ENCODE measurements at regions not wholly inside any gene's neighbourhood (a gene's known extent, or its start where the extent isn't known, plus 50 kb on each side); places are given as distances from the start of the nearest gene placed in this dataset.

DNA sequence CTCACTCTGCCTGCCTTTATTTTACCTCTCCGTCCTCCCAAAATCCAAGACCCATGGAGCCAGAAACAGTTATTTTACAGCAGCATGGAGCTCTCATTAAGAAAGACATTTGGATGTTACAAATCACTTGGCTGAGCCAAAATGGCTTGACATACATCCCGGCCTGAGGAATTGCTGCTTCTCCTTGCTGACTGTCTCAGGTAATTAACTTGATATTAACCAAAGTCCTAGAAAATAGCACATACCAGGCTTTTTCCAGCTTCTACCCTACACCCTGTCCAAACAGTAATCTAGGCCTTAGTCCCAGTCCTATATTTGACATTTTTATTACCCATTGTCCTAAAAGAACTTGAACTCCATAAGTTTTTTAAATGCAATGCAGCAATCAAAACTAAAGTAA is 205.0 kb downstream of the TMX3 start:
- Mint-ChIP-seq H3K36me3 (no peaks in the 10 kb centered on the region), H3K4me3 (peak overlapping the region in 1 of 7 donors; percentile 41), H3K4me1 (no peaks in the 10 kb centered on the region), H3K27ac (no peak overlapping the region), H3K9me3 (no peaks in the 10 kb centered on the region), H3K27me3 (no peaks in the 10 kb centered on the region)
- H3K27ac ChIP-seq (ENCODE audit: low read depth, low read length): no peak overlapping the region
- POLR2A ChIA-PET: no interaction called here
- no peaks in the 10 kb centered on the region for H3K27me3 ChIP-seq (ENCODE audit: insufficient read depth, low read length, poor library complexity, severe bottlenecking)
- no peaks in the 10 kb centered on the region for H3K9me3 ChIP-seq (ENCODE audit: low read length)
- no peak overlapping the region for H3K4me3 ChIP-seq (ENCODE audit: low read length)
- CTCF ChIA-PET: no interaction called here
- no peak for DNase-seq
- H3K4me1 ChIP-seq (ENCODE audit: insufficient read depth, low read length): no peaks in the 10 kb centered on the region
- H3K36me3 ChIP-seq (ENCODE audit: insufficient read depth, low read length): no peaks in the 10 kb centered on the region

DNA sequence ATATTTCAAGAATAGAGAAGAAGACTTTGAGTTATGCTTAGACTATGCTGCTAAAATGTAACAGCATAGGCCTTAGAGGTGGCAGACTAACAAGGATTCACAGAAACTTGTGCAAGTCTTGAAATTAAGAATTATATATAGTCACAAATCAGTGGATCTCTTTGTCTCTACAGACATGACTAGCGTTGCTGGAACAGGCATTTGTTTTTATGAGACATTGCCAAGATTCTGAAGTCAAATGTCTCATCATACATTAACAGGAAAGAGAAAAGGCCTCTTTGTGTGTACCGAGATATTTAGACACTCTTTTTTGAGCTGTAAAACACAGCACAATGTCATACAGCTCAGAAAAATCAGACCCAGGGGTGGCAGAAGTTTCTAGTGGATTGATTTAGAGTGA is 207.1 kb downstream of the TMX3 start:
- DNase-seq: no peak
- H3K36me3 Mint-ChIP-seq: no peaks in the 10 kb centered on the region
- no peaks in the 10 kb centered on the region for H3K9me3 Mint-ChIP-seq
- H3K9me3 ChIP-seq (ENCODE audit: low read length): no peaks in the 10 kb centered on the region
- H3K27ac ChIP-seq (ENCODE audit: low read depth, low read length): no peak overlapping the region
- peaks cover 0 to 2% of the 10 kb centered on the region in 2 donors for H3K27me3 Mint-ChIP-seq
- H3K4me1 ChIP-seq (ENCODE audit: insufficient read depth, low read length): no peaks in the 10 kb centered on the region
- no peak overlapping the region for H3K27ac Mint-ChIP-seq
- no peaks in the 10 kb centered on the region for H3K27me3 ChIP-seq (ENCODE audit: insufficient read depth, low read length, poor library complexity, severe bottlenecking)
- no peak overlapping the region for H3K4me3 ChIP-seq (ENCODE audit: low read length)
- POLR2A ChIA-PET: no interaction called here
- no peaks in the 10 kb centered on the region for H3K36me3 ChIP-seq (ENCODE audit: insufficient read depth, low read length)
- no peak overlapping the region for H3K4me3 Mint-ChIP-seq
- CTCF ChIA-PET: no interaction called here
- no peaks in the 10 kb centered on the region for H3K4me1 Mint-ChIP-seq

- Histone ChIP-seq H3K27me3 (ENCODE audit: insufficient read depth, low read length, poor library complexity, severe bottlenecking) (no peaks in the 10 kb centered on the region), H3K27ac (ENCODE audit: low read depth, low read length) (no peak overlapping the region), H3K4me1 (ENCODE audit: insufficient read depth, low read length) (no peaks in the 10 kb centered on the region), H3K9me3 (ENCODE audit: low read length) (no peaks in the 10 kb centered on the region), H3K36me3 (ENCODE audit: insufficient read depth, low read length) (no peaks in the 10 kb centered on the region), H3K4me3 (ENCODE audit: low read length) (no peak overlapping the region)
- Mint-ChIP-seq H3K4me3 (no peak overlapping the region), H3K4me1 (no peaks in the 10 kb centered on the region), H3K27ac (no peak overlapping the region), H3K27me3 (peaks cover 0 to 2% of the 10 kb centered on the region in 2 donors), H3K9me3 (peaks cover 0 to 2% (median 0%) of the 10 kb centered on the region in 5 donors), H3K36me3 (no peaks in the 10 kb centered on the region)
- POLR2A ChIA-PET: no interaction called here
- DNase-seq: no peak
- CTCF ChIA-PET: no interaction called here
These were observed 209.7 kb downstream of the TMX3 start for GRCh38 chr18:68505178-68505574.

DNA sequence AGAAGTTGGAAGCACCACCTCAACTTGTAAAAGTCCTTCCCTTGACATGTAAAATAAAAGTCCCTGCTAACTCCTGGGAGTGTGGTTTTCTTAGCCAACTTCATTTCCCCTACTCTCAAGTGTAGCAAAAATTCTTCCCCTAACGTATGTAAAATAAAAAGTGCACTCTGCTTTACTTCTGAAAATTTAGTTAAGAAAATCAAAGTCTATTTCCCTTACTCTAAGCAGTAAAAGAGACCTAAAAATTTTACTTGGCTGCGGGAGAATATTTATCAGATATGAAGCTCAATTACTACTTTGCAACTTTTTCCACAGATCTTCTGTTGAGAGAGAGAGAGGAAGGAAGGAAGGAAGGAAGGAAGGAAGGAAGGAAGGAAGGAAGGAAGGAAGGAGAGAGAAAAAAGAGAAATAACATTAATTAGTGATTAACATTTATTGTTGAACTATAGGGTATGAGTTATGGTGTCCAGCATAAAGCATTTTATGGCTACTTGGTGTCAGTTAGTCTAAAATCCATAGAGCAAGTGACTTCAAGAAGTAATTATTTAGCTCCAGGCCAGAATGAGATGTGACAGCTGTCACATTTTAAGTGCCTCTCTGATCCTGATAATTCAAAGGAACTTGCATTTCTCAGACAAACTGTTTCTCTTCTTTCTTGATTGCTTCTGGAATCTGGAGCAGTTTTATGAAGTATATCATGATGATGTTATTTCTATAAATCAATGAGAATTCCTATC is 210.3 kb downstream of the TMX3 start:
- Histone ChIP-seq H3K9me3 (ENCODE audit: low read length) (no peaks in the 10 kb centered on the region), H3K27ac (ENCODE audit: low read depth, low read length) (no peak overlapping the region), H3K27me3 (ENCODE audit: insufficient read depth, low read length, poor library complexity, severe bottlenecking) (no peaks in the 10 kb centered on the region), H3K36me3 (ENCODE audit: insufficient read depth, low read length) (no peaks in the 10 kb centered on the region), H3K4me3 (ENCODE audit: low read length) (no peak overlapping the region), H3K4me1 (ENCODE audit: insufficient read depth, low read length) (no peaks in the 10 kb centered on the region)
- Mint-ChIP-seq H3K4me3 (no peak overlapping the region), H3K9me3 (peaks cover 0 to 2% (median 0%) of the 10 kb centered on the region in 5 donors), H3K4me1 (no peaks in the 10 kb centered on the region), H3K36me3 (no peaks in the 10 kb centered on the region), H3K27ac (no peak overlapping the region), H3K27me3 (peaks cover 0 to 2% of the 10 kb centered on the region in 2 donors)
- POLR2A ChIA-PET: no interaction called here
- DNase-seq: no peak
- CTCF ChIA-PET: no interaction called here

DNA sequence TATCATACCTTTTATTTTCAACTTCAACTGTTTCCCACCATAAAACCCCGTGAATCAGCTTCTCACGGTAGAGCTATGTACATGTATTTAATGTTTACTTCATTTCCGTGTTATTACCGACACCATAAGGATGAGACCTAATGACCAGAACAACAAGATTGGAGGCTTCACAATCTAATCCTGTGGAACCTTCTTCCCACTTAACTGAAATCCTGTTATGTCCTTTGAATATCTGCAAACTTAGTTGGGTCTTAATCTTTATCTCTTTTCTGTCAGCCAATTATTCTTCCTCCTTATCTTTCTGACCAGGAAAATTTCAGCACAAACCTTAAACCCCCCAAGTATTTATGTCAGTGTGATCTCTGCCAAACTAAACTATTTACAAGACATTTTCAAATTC is 214.4 kb downstream of the TMX3 start:
- Histone ChIP-seq H3K9me3 (ENCODE audit: low read length) (no peaks in the 10 kb centered on the region), H3K36me3 (ENCODE audit: insufficient read depth, low read length) (no peaks in the 10 kb centered on the region), H3K27ac (ENCODE audit: low read depth, low read length) (no peak overlapping the region), H3K27me3 (ENCODE audit: insufficient read depth, low read length, poor library complexity, severe bottlenecking) (no peaks in the 10 kb centered on the region), H3K4me1 (ENCODE audit: insufficient read depth, low read length) (no peaks in the 10 kb centered on the region), H3K4me3 (ENCODE audit: low read length) (no peak overlapping the region)
- Mint-ChIP-seq H3K4me1 (no peaks in the 10 kb centered on the region), H3K27me3 (peaks cover 0 to 2% of the 10 kb centered on the region in 2 donors), H3K9me3 (peaks cover 0 to 3% (median 0%) of the 10 kb centered on the region in 5 donors), H3K27ac (no peak overlapping the region), H3K4me3 (no peak overlapping the region), H3K36me3 (no peaks in the 10 kb centered on the region)
- ChIA-PET POLR2A (no interaction called here), CTCF (no interaction called here)
- DNase-seq: no peak

- Mint-ChIP-seq H3K4me3 (no peak overlapping the region), H3K4me1 (no peaks in the 10 kb centered on the region), H3K27me3 (no peaks in the 10 kb centered on the region), H3K36me3 (no peaks in the 10 kb centered on the region), H3K9me3 (peaks cover 0 to 3% (median 0%) of the 10 kb centered on the region in 5 donors), H3K27ac (no peak overlapping the region)
- no peak overlapping the region for H3K27ac ChIP-seq (ENCODE audit: low read depth, low read length)
- CTCF ChIA-PET: no interaction called here
- H3K27me3 ChIP-seq (ENCODE audit: insufficient read depth, low read length, poor library complexity, severe bottlenecking): no peaks in the 10 kb centered on the region
- no peaks in the 10 kb centered on the region for H3K36me3 ChIP-seq (ENCODE audit: insufficient read depth, low read length)
- no peak overlapping the region for H3K4me3 ChIP-seq (ENCODE audit: low read length)
- H3K4me1 ChIP-seq (ENCODE audit: insufficient read depth, low read length): no peaks in the 10 kb centered on the region
- H3K9me3 ChIP-seq (ENCODE audit: low read length): no peaks in the 10 kb centered on the region
- DNase-seq: no peak
- POLR2A ChIA-PET: no interaction called here
These were observed 215.8 kb downstream of the TMX3 start for GRCh38 chr18:68499141-68499540.

DNA sequence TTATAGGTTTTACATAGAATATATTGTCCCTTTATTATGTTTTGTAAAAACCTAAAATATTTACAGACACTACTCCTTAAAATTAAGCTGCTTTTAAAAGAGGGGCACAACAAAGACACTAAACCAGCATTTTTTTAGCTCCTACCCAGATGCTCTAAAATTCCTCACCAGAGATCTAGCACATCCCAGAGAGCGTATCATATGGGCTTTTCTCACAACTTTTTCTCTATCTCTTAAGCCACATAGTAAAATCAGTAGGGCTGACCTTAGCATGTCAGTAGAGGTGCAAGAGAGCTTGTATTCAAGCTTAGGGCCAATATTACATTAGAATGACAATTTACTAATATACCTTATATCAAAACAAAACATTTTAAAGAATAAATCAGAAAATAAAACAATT is 216.3 kb downstream of the TMX3 start:
- Mint-ChIP-seq H3K4me1 (no peaks in the 10 kb centered on the region), H3K27me3 (no peaks in the 10 kb centered on the region), H3K27ac (no peak overlapping the region), H3K36me3 (no peaks in the 10 kb centered on the region), H3K4me3 (no peak overlapping the region), H3K9me3 (peaks cover 0 to 3% (median 0%) of the 10 kb centered on the region in 5 donors)
- Histone ChIP-seq H3K4me1 (ENCODE audit: insufficient read depth, low read length) (no peaks in the 10 kb centered on the region), H3K4me3 (ENCODE audit: low read length) (no peak overlapping the region), H3K36me3 (ENCODE audit: insufficient read depth, low read length) (no peaks in the 10 kb centered on the region), H3K27me3 (ENCODE audit: insufficient read depth, low read length, poor library complexity, severe bottlenecking) (no peaks in the 10 kb centered on the region), H3K9me3 (ENCODE audit: low read length) (no peaks in the 10 kb centered on the region), H3K27ac (ENCODE audit: low read depth, low read length) (no peak overlapping the region)
- no peak for DNase-seq
- ChIA-PET CTCF (no interaction called here), POLR2A (no interaction called here)

DNA sequence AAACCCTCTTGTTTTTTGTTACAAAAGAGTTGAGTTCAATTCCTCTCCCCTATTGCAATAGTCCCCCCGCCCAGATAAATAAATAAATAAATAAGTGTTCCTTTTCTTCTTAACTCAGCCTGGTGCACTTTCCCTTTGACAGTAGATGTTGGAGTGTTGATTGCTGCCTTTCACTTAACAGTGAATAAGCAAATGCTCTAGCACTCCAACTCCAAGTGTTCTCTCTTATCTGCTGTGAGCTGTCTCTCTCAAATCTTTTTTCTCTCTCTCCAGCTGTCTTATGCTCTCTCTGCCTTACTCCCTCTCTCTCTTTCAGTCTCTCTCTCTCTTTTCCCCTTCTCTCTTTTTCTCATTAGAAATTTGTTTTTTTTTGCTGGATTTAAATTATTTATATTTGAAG is 216.7 kb downstream of the TMX3 start:
- no peaks in the 10 kb centered on the region for H3K36me3 ChIP-seq (ENCODE audit: insufficient read depth, low read length)
- no peak overlapping the region for H3K27ac Mint-ChIP-seq
- H3K9me3 ChIP-seq (ENCODE audit: low read length): no peaks in the 10 kb centered on the region
- ChIA-PET POLR2A (no interaction called here), CTCF (no interaction called here)
- H3K27me3 ChIP-seq (ENCODE audit: insufficient read depth, low read length, poor library complexity, severe bottlenecking): no peaks in the 10 kb centered on the region
- no peak overlapping the region for H3K4me3 Mint-ChIP-seq
- no peaks in the 10 kb centered on the region for H3K27me3 Mint-ChIP-seq
- peaks cover 0 to 3% (median 0%) of the 10 kb centered on the region in 5 donors for H3K9me3 Mint-ChIP-seq
- no peaks in the 10 kb centered on the region for H3K4me1 Mint-ChIP-seq
- no peak overlapping the region for H3K4me3 ChIP-seq (ENCODE audit: low read length)
- DNase-seq: no peak
- H3K36me3 Mint-ChIP-seq: no peaks in the 10 kb centered on the region
- H3K4me1 ChIP-seq (ENCODE audit: insufficient read depth, low read length): no peaks in the 10 kb centered on the region
- no peak overlapping the region for H3K27ac ChIP-seq (ENCODE audit: low read depth, low read length)

Data from CD8-positive, alpha-beta memory T cell (primary cell).